GM23338 (cell line): ENCODE measurements at regions not wholly inside any gene's neighbourhood (a gene's known extent, or its start where the extent isn't known, plus 50 kb on each side); places are given as distances from the start of the nearest gene placed in this dataset.

ENCODE experiments used
- ATAC-seq: fragments of 200-7000 bp; cut with Tn5 transposase; 3 replicates; pipeline ENCODE4 v1.9.1; 2020
- DNase-seq: peaks from one replicate; pipeline ENCODE4 v3.0.0-alpha.2; 2015; ENCODE audit warnings: low spot score
- H2AFZ ChIP-seq: fragments of 200-600 bp; sonication (generic); 2 replicates; pipeline ENCODE4 v1.8.0; 2016; ENCODE audit warnings: antibody characterized with exemption, mild to moderate bottlenecking, moderate library complexity
- H3F3A ChIP-seq: fragments of 200-600 bp; sonication (generic); replicated peaks from 2 replicates; pipeline ENCODE4 v1.8.0; 2017; ENCODE audit warnings: antibody characterized with exemption, mixed run types, low read depth
- H3K27ac ChIP-seq: fragments of 200-600 bp; sonication (generic); 2 replicates; pipeline ENCODE4 v1.6.1; 2016; ENCODE audit warnings: low read depth
- H3K27me3 ChIP-seq: fragments of 200-600 bp; sonication (generic); 2 replicates; pipeline ENCODE4 v1.8.0; 2016; ENCODE audit warnings: mild to moderate bottlenecking, mixed run types, moderate library complexity; ENCODE audit not compliant: insufficient read depth
- H3K36me3 ChIP-seq: fragments of 200-600 bp; sonication (generic); 2 replicates; pipeline ENCODE4 v1.8.0; 2016; ENCODE audit warnings: mild to moderate bottlenecking; ENCODE audit not compliant: insufficient read depth
- H3K4me1 ChIP-seq: fragments of 200-600 bp; sonication (generic); 2 replicates; pipeline ENCODE4 v1.8.0; 2016; ENCODE audit warnings: mild to moderate bottlenecking, moderate library complexity; ENCODE audit not compliant: insufficient read depth
- H3K4me2 ChIP-seq: fragments of 200-600 bp; sonication (generic); 2 replicates; pipeline ENCODE4 v1.7.1; 2017; ENCODE audit warnings: mixed run types
- H3K4me3 ChIP-seq: fragments of 200-600 bp; sonication (generic); 2 replicates; pipeline ENCODE4 v1.6.1; 2016; ENCODE audit warnings: mixed run types
- H3K79me2 ChIP-seq: fragments of 200-600 bp; sonication (generic); replicated peaks from 2 replicates; pipeline ENCODE4 v1.8.0; 2017; ENCODE audit warnings: mild to moderate bottlenecking; ENCODE audit not compliant: insufficient read depth
- H3K9me2 ChIP-seq: fragments of 200-600 bp; sonication (generic); 2 replicates; pipeline ENCODE4 v1.8.0; 2017; ENCODE audit not compliant: insufficient read depth
- H4K20me1 ChIP-seq: fragments of 200-600 bp; sonication (generic); replicated peaks from 2 replicates; pipeline ENCODE4 v1.8.0; 2017; ENCODE audit warnings: mild to moderate bottlenecking; ENCODE audit not compliant: insufficient read depth
- H3K27ac Mint-ChIP-seq: 2 replicates; pipeline ENCODE4 v1.8.0; 2020; ENCODE audit warnings: inconsistent platforms, mild to moderate bottlenecking, moderate library complexity, mixed read lengths
- H3K27me3 Mint-ChIP-seq: 3 replicates; pipeline ENCODE4 v1.8.0; 2022; ENCODE audit warnings: low read depth, mild to moderate bottlenecking, moderate library complexity, mixed read lengths, inconsistent platforms; ENCODE audit not compliant: insufficient read depth, poor library complexity
- H3K36me3 Mint-ChIP-seq: 3 replicates; pipeline ENCODE4 v1.8.0; 2021; ENCODE audit warnings: low read depth, mild to moderate bottlenecking, inconsistent platforms, moderate library complexity, mixed read lengths
- H3K4me1 Mint-ChIP-seq: 3 replicates; pipeline ENCODE4 v1.8.0; 2020; ENCODE audit warnings: mild to moderate bottlenecking, inconsistent platforms, mixed read lengths
- H3K4me3 Mint-ChIP-seq: 3 replicates; pipeline ENCODE4 v1.8.0; 2021; ENCODE audit warnings: moderate library complexity, mild to moderate bottlenecking, inconsistent platforms, mixed read lengths
- H3K9me3 Mint-ChIP-seq: 3 replicates; pipeline ENCODE4 v1.8.0; 2020; ENCODE audit warnings: moderate library complexity, mild to moderate bottlenecking, inconsistent platforms, mixed read lengths
- CREB1 ChIP-seq: fragments of 250-450 bp; sonication (Bioruptor Pico); IDR thresholded peaks from 2 replicates; pipeline ENCODE4 v1.5.0; 2020; ENCODE audit warnings: low read depth, mild to moderate bottlenecking, moderate library complexity
- ETS1 ChIP-seq: IDR thresholded peaks from 2 replicates; pipeline ENCODE4 v1.6.1; 2016; ENCODE audit warnings: antibody characterized with exemption
- EZH2 ChIP-seq: fragments of 200-600 bp; sonication (generic); IDR thresholded peaks from one replicate; pipeline ENCODE4 v1.8.0; 2017; ENCODE audit warnings: antibody characterized with exemption, mild to moderate bottlenecking, low read depth; ENCODE audit not compliant: unreplicated experiment
- EZH2phosphoT487 ChIP-seq: fragments of 200-600 bp; sonication (generic); IDR thresholded peaks from one replicate; pipeline ENCODE4 v1.8.1; 2018; ENCODE audit warnings: antibody characterized with exemption; ENCODE audit not compliant: unreplicated experiment
- JUNB ChIP-seq: IDR thresholded peaks from one replicate; pipeline ENCODE4 v1.6.1; 2016; ENCODE audit warnings: antibody characterized with exemption; ENCODE audit not compliant: unreplicated experiment
- NANOG ChIP-seq: IDR thresholded peaks from 2 replicates; pipeline ENCODE4 v1.6.1; 2016; ENCODE audit warnings: antibody characterized with exemption, borderline replicate concordance
- ZNF331 ChIP-seq: fragments of 250-450 bp; sonication (Bioruptor Pico); IDR thresholded peaks from 2 replicates; pipeline ENCODE4 v1.5.0; 2020; ENCODE audit warnings: low read depth, mild to moderate bottlenecking, moderate library complexity
- ZNF462 ChIP-seq: fragments of 250-450 bp; sonication (Bioruptor Pico); IDR thresholded peaks from 2 replicates; pipeline ENCODE4 v1.5.0; 2020; ENCODE audit warnings: mild to moderate bottlenecking, moderate library complexity

GRCh38 chr12:124184456-124184855, 110.4 kb upstream of the RFLNA start (continued):
- TF ChIP-seq ZNF462 (no peak), EZH2 (no peak)

- Histone ChIP-seq H3F3A (0 out of 2 replicates have a peak, but pooled peaks cover 2% of the 10 kb centered on the region), H3K9me2 (no peaks in the 10 kb centered on the region), H3K36me3 (no peaks in the 10 kb centered on the region), H3K4me2 (no peak overlapping the region), H3K79me2 (no peaks in the 10 kb centered on the region), H4K20me1 (no peaks in the 10 kb centered on the region), H3K27ac (no peak overlapping the region), H3K4me3 (no peak overlapping the region), H3K4me1 (no peaks in the 10 kb centered on the region; the same call in 1 of the 2 replicates), H3K27me3 (no peaks in the 10 kb centered on the region), H2AFZ (peak overlapping the region; percentile 38; the same call in 1 of the 2 replicates)
- Mint-ChIP-seq H3K27me3 (peaks cover 15% of the 10 kb centered on the region), H3K27ac (no peak overlapping the region), H3K4me3 (no peak overlapping the region), H3K9me3 (no peaks in the 10 kb centered on the region; the same call in 2 of the 3 replicates), H3K4me1 (peaks cover 36% of the 10 kb centered on the region), H3K36me3 (no peaks in the 10 kb centered on the region; the same call in 2 of the 3 replicates)
- ATAC-seq (peak; percentile 20; the same call in 2 of the 3 replicates), DNase-seq (no peak)
- no peak for TF ChIP-seq JUNB
- no peak for TF ChIP-seq CREB1
- no peak for TF ChIP-seq ETS1
- no peak for TF ChIP-seq ZNF462
- TF ChIP-seq EZH2phosphoT487: no peak
- no peak for TF ChIP-seq NANOG
- TF ChIP-seq ZNF331: no peak
Observed at GRCh38 chr12:124185971-124186686, 108.8 kb upstream of the RFLNA start.
